ENCODE measurements at regions not wholly inside any gene's neighbourhood (a gene's known extent, or its start where the extent isn't known, plus 50 kb on each side); places are given as distances from the start of the nearest gene placed in this dataset.

DNA sequence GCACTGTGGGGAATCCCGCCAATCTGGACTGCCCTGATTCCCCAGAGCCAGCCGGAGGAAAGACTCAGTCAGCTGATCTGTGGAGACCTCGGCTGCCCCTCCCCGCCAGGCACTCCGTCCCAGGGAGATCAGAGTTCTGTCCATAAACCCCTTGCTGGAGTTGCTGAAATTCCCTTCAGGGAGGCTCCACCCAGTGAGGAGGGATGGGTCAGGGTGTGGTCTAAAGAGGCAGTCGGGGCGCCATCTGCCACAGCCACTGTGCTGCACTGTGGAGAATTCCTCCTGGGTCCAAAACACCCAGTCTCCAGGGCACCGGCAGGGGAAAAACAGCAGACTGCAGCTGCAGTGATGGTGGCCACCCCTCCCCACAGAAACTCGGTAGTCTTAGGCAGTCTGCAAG, 1922.3 kb upstream of the FLRT2 start:
- Histone ChIP-seq H3F3A (ENCODE audit: insufficient read depth, low read length, poor library complexity, severe bottlenecking) (no peaks in the 10 kb centered on the region), H3K27me3 (ENCODE audit: insufficient read depth, low read depth, low read length) (no peaks in the 10 kb centered on the region), H4K20me1 (ENCODE audit: insufficient read depth) (no peaks in the 10 kb centered on the region), H3K27ac (ENCODE audit: low read length) (no peak overlapping the region), H3K9ac (ENCODE audit: low read length) (no peak overlapping the region), H3K9me3 (ENCODE audit: low read length) (no peaks in the 10 kb centered on the region), H2AFZ (ENCODE audit: low read depth, low read length) (no peak overlapping the region), H3K9me2 (ENCODE audit: insufficient read depth, low read length) (no peaks in the 10 kb centered on the region), H3K4me2 (ENCODE audit: low read length) (no peak overlapping the region), H3K36me3 (ENCODE audit: insufficient read depth, low read length) (no peaks in the 10 kb centered on the region), H3K4me3 (ENCODE audit: low read length) (no peak overlapping the region), H3K79me2 (replicated peaks; ENCODE audit: insufficient read depth, low read length) (no peaks in the 10 kb centered on the region)
- TF ChIP-seq, protein P1, sequence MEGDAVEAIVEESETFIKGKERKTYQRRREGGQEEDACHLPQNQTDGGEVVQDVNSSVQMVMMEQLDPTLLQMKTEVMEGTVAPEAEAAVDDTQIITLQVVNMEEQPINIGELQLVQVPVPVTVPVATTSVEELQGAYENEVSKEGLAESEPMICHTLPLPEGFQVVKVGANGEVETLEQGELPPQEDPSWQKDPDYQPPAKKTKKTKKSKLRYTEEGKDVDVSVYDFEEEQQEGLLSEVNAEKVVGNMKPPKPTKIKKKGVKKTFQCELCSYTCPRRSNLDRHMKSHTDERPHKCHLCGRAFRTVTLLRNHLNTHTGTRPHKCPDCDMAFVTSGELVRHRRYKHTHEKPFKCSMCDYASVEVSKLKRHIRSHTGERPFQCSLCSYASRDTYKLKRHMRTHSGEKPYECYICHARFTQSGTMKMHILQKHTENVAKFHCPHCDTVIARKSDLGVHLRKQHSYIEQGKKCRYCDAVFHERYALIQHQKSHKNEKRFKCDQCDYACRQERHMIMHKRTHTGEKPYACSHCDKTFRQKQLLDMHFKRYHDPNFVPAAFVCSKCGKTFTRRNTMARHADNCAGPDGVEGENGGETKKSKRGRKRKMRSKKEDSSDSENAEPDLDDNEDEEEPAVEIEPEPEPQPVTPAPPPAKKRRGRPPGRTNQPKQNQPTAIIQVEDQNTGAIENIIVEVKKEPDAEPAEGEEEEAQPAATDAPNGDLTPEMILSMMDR (IDR thresholded peaks at IDR 0.05; ENCODE audit: poor library complexity, severe bottlenecking): no peak
- no peak for TF ChIP-seq TAF1 (IDR thresholded peaks at IDR 0.05; ENCODE audit: low read depth)
- TF ChIP-seq, protein P2, sequence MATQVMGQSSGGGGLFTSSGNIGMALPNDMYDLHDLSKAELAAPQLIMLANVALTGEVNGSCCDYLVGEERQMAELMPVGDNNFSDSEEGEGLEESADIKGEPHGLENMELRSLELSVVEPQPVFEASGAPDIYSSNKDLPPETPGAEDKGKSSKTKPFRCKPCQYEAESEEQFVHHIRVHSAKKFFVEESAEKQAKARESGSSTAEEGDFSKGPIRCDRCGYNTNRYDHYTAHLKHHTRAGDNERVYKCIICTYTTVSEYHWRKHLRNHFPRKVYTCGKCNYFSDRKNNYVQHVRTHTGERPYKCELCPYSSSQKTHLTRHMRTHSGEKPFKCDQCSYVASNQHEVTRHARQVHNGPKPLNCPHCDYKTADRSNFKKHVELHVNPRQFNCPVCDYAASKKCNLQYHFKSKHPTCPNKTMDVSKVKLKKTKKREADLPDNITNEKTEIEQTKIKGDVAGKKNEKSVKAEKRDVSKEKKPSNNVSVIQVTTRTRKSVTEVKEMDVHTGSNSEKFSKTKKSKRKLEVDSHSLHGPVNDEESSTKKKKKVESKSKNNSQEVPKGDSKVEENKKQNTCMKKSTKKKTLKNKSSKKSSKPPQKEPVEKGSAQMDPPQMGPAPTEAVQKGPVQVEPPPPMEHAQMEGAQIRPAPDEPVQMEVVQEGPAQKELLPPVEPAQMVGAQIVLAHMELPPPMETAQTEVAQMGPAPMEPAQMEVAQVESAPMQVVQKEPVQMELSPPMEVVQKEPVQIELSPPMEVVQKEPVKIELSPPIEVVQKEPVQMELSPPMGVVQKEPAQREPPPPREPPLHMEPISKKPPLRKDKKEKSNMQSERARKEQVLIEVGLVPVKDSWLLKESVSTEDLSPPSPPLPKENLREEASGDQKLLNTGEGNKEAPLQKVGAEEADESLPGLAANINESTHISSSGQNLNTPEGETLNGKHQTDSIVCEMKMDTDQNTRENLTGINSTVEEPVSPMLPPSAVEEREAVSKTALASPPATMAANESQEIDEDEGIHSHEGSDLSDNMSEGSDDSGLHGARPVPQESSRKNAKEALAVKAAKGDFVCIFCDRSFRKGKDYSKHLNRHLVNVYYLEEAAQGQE (IDR thresholded peaks at IDR 0.05; ENCODE audit: borderline replicate concordance): no peak
- TF ChIP-seq MXI1 (conservative IDR thresholded peaks at IDR 0.05; ENCODE audit: poor library complexity, severe bottlenecking): no peak
- no peak for TF ChIP-seq RAD21 (conservative IDR thresholded peaks at IDR 0.05)
- no peak for TF ChIP-seq SMC3 (conservative IDR thresholded peaks at IDR 0.05; ENCODE audit: poor library complexity)
- TF ChIP-seq POLR2AphosphoS5 (IDR thresholded peaks at IDR 0.05): no peak
- no peak for TF ChIP-seq EP300 (conservative IDR thresholded peaks at IDR 0.05; ENCODE audit: poor library complexity, severe bottlenecking)
- TF ChIP-seq EZH2 (IDR thresholded peaks at IDR 0.05; ENCODE audit: borderline replicate concordance, insufficient read depth, low read length, poor library complexity, severe bottlenecking): no peak

DNA sequence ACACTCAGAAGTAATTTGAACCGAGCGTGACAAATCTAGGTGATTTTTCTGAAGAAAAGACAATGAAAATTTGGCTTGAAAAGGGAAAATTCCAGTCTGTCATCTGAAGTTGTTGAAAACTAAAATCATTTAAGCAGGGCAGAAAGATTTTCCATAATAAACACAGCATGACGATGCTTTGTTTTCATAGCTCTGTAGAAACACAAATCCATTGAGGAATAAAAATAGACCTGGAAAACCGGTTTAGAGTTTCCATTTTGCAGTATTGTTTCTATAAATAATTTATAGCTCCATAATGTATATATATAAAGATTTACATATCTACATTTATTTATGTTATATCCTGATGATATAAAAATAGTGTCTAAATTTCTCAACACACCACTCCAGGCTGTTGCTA, 1918.5 kb upstream of the FLRT2 start:
- Histone ChIP-seq H3K4me2 (ENCODE audit: low read length) (no peak overlapping the region), H3K9me3 (ENCODE audit: low read length) (no peaks in the 10 kb centered on the region), H3F3A (ENCODE audit: insufficient read depth, low read length, poor library complexity, severe bottlenecking) (no peaks in the 10 kb centered on the region), H2AFZ (ENCODE audit: low read depth, low read length) (no peak overlapping the region), H3K79me2 (replicated peaks; ENCODE audit: insufficient read depth, low read length) (no peaks in the 10 kb centered on the region), H3K4me3 (ENCODE audit: low read length) (no peak overlapping the region), H4K20me1 (ENCODE audit: insufficient read depth) (no peaks in the 10 kb centered on the region), H3K27me3 (ENCODE audit: insufficient read depth, low read depth, low read length) (no peaks in the 10 kb centered on the region), H3K9me2 (ENCODE audit: insufficient read depth, low read length) (no peaks in the 10 kb centered on the region), H3K27ac (ENCODE audit: low read length) (no peak overlapping the region), H3K36me3 (ENCODE audit: insufficient read depth, low read length) (no peaks in the 10 kb centered on the region), H3K9ac (ENCODE audit: low read length) (no peak overlapping the region)
- TF ChIP-seq SMC3 (conservative IDR thresholded peaks at IDR 0.05; ENCODE audit: poor library complexity) (no peak), TAF1 (IDR thresholded peaks at IDR 0.05; ENCODE audit: low read depth) (no peak), POLR2AphosphoS5 (IDR thresholded peaks at IDR 0.05) (no peak), EZH2 (IDR thresholded peaks at IDR 0.05; ENCODE audit: borderline replicate concordance, insufficient read depth, low read length, poor library complexity, severe bottlenecking) (no peak)
- TF ChIP-seq, protein P1 (IDR thresholded peaks at IDR 0.05; ENCODE audit: poor library complexity, severe bottlenecking): no peak
